Fibroblast of lung (primary cell): ENCODE measurements at regions not wholly inside any gene's neighbourhood (a gene's known extent, or its start where the extent isn't known, plus 50 kb on each side); places are given as distances from the start of the nearest gene placed in this dataset.

Experiments used
- DNase-seq, 2 donors: peaks; one replicate each; pipeline versions ENCODE4 v3.0.0 to v3.0.0-alpha.2; 2010; ENCODE audit warnings: low read depth in 2 of 2
- H2AFZ ChIP-seq: 2 replicates; pipeline ENCODE4 v1.5.1; 2012; ENCODE audit warnings: low read length, control low read depth, inconsistent platforms
- H3K27ac ChIP-seq: 2 replicates; pipeline ENCODE4 v1.5.1; 2011; ENCODE audit warnings: low read length, control low read depth; ENCODE audit not compliant: insufficient read depth
- H3K27me3 ChIP-seq: 2 replicates; pipeline ENCODE4 v1.5.1; 2011; ENCODE audit warnings: mild to moderate bottlenecking, low read length; ENCODE audit not compliant: control insufficient read depth, insufficient read depth
- H3K36me3 ChIP-seq: 2 replicates; pipeline ENCODE4 v1.5.1; 2011; ENCODE audit warnings: low read length; ENCODE audit not compliant: control insufficient read depth, insufficient read depth
- H3K4me1 ChIP-seq: 2 replicates; pipeline ENCODE4 v1.5.1; 2011; ENCODE audit warnings: low read length; ENCODE audit not compliant: control insufficient read depth, insufficient read depth; ENCODE audit errors: extremely low read depth
- H3K4me2 ChIP-seq: 2 replicates; pipeline ENCODE4 v1.5.1; 2011; ENCODE audit warnings: low read length, control low read depth; ENCODE audit not compliant: insufficient read depth; ENCODE audit errors: extremely low read depth
- H3K4me3 ChIP-seq, 4 experiments: fragments of 200-600 bp in 1 of 4; sonication (generic) in 1 of 4; replicated peaks in 1 of 4; 2 replicates each; pipeline ENCODE4 v1.5.1; 2011 to 2016; ENCODE audit warnings: low read length in 4 of 4, low read depth in 3 of 4, mild to moderate bottlenecking in 3 of 4, control low read depth in 2 of 4, inconsistent platforms in 1 of 4, mixed read lengths in 1 of 4; ENCODE audit not compliant: insufficient read depth in 1 of 4; ENCODE audit errors: control extremely low read depth in 1 of 4
- H3K79me2 ChIP-seq: 2 replicates; pipeline ENCODE4 v1.5.1; 2012; ENCODE audit warnings: mild to moderate bottlenecking, low read length, inconsistent platforms; ENCODE audit not compliant: control insufficient read depth, insufficient read depth
- H3K9ac ChIP-seq: 2 replicates; pipeline ENCODE4 v1.5.1; 2011; ENCODE audit warnings: mild to moderate bottlenecking, low read length, control low read depth; ENCODE audit not compliant: insufficient read depth
- H3K9me3 ChIP-seq: 2 replicates; pipeline ENCODE4 v1.5.1; 2012; ENCODE audit warnings: low read depth, low read length; ENCODE audit not compliant: control insufficient read depth, insufficient read depth
- H4K20me1 ChIP-seq: 2 replicates; pipeline ENCODE4 v1.5.1; 2011; ENCODE audit warnings: low read length; ENCODE audit not compliant: control insufficient read depth, insufficient read depth; ENCODE audit errors: extremely low read depth
- CTCF ChIP-seq, 2 donors: IDR thresholded peaks in 1 of 2; conservative IDR thresholded peaks in 1 of 2; 1 replicate in 1 of 2; 2 replicates in 1 of 2; pipeline ENCODE4 v1.5.1; 2011 to 2012; ENCODE audit warnings: low read length in 2 of 2, control low read depth in 1 of 2, inconsistent platforms in 1 of 2, low read depth in 1 of 2, mild to moderate bottlenecking in 1 of 2
- EZH2 ChIP-seq: IDR thresholded peaks from 2 replicates; pipeline ENCODE4 v1.5.1; 2012; ENCODE audit warnings: low read length, control low read depth, mild to moderate bottlenecking; ENCODE audit errors: missing control alignments

GRCh38 chr14:28886940-28887339 is 120.4 kb downstream of the FOXG1 start:
- TF ChIP-seq EZH2, result no peak
- no peak for TF ChIP-seq CTCF (conservative IDR thresholded peaks at IDR 0.05 in 1 of 2, IDR thresholded peaks at IDR 0.05 in 1 of 2; ENCODE audit: low read depth in 1 of 2, low read length in 2 of 2)
- H3K27me3 ChIP-seq, result no peaks in the 10 kb centered on the region
- no peak overlapping the region for H3K4me3 ChIP-seq
- no peak overlapping the region for H3K9ac ChIP-seq
- no peak overlapping the region for H3K27ac ChIP-seq
- H4K20me1 ChIP-seq, result no peaks in the 10 kb centered on the region
- no peaks in the 10 kb centered on the region for H3K9me3 ChIP-seq
- H3K79me2 ChIP-seq, result no peaks in the 10 kb centered on the region
- no peak overlapping the region for H3K4me2 ChIP-seq
- no peaks in the 10 kb centered on the region for H3K4me1 ChIP-seq
- H3K36me3 ChIP-seq, result no peaks in the 10 kb centered on the region
- no peak for DNase-seq
- no peak overlapping the region for H2AFZ ChIP-seq

GRCh38 chr14:28895389-28895788 is 128.8 kb downstream of the FOXG1 start:
- Histone ChIP-seq H3K9me3 (no peaks in the 10 kb centered on the region), H3K4me3 (no peak overlapping the region), H3K79me2 (no peaks in the 10 kb centered on the region), H4K20me1 (no peaks in the 10 kb centered on the region), H3K9ac (no peak overlapping the region), H3K4me1 (no peaks in the 10 kb centered on the region), H2AFZ (no peak overlapping the region), H3K36me3 (no peaks in the 10 kb centered on the region), H3K27me3 (no peaks in the 10 kb centered on the region), H3K27ac (no peak overlapping the region), H3K4me2 (no peak overlapping the region)
- TF ChIP-seq EZH2, result no peak
- no peak for TF ChIP-seq CTCF (conservative IDR thresholded peaks at IDR 0.05 in 1 of 2, IDR thresholded peaks at IDR 0.05 in 1 of 2; ENCODE audit: low read depth in 1 of 2, low read length in 2 of 2)
- DNase-seq, result no peak

- H3K36me3 ChIP-seq, result no peaks in the 10 kb centered on the region
- no peaks in the 10 kb centered on the region for H3K27me3 ChIP-seq
- no peak overlapping the region for H3K9ac ChIP-seq
- no peaks in the 10 kb centered on the region for H3K4me1 ChIP-seq
- no peak overlapping the region for H3K4me2 ChIP-seq
- DNase-seq, result no peak
- H4K20me1 ChIP-seq, result no peaks in the 10 kb centered on the region
- H3K27ac ChIP-seq, result no peak overlapping the region
- H2AFZ ChIP-seq, result no peak overlapping the region
- no peak overlapping the region for H3K4me3 ChIP-seq
- no peaks in the 10 kb centered on the region for H3K79me2 ChIP-seq
- no peaks in the 10 kb centered on the region for H3K9me3 ChIP-seq
- no peak for TF ChIP-seq EZH2
- no peak for TF ChIP-seq CTCF (conservative IDR thresholded peaks at IDR 0.05 in 1 of 2, IDR thresholded peaks at IDR 0.05 in 1 of 2; ENCODE audit: low read depth in 1 of 2, low read length in 2 of 2)
Observed at GRCh38 chr14:28896337-28896736, 129.8 kb downstream of the FOXG1 start.
